ENCODE measurements at regions not wholly inside any gene's neighbourhood (a gene's known extent, or its start where the extent isn't known, plus 50 kb on each side); places are given as distances from the start of the nearest gene placed in this dataset.

- no peak for TF ChIP-seq CTCF (IDR thresholded peaks at IDR 0.05; ENCODE audit: low read depth, low read length, missing control alignments)
- no peak overlapping the region for H3K4me3 ChIP-seq (ENCODE audit: low read depth, low read length)
- DNase-seq (ENCODE audit: low read depth) = no peak
- in situ Hi-C loops (cut with HindIII; ENCODE audit: low sequenced_read_pairs) = no loop called here
These were observed 458.7 kb upstream of the GCFC2 start for GRCh38 chr2:76169276-76170008.

GRCh38 chr2:76163860-76164259 lies 453.1 kb upstream of the GCFC2 start:
- TF ChIP-seq CTCF (IDR thresholded peaks at IDR 0.05; ENCODE audit: low read depth, low read length, missing control alignments) = no peak
- DNase-seq (ENCODE audit: low read depth) = no peak
- H3K4me3 ChIP-seq (ENCODE audit: low read depth, low read length) = no peak overlapping the region
- in situ Hi-C loops (cut with HindIII; ENCODE audit: low sequenced_read_pairs) = no loop called here

DNA sequence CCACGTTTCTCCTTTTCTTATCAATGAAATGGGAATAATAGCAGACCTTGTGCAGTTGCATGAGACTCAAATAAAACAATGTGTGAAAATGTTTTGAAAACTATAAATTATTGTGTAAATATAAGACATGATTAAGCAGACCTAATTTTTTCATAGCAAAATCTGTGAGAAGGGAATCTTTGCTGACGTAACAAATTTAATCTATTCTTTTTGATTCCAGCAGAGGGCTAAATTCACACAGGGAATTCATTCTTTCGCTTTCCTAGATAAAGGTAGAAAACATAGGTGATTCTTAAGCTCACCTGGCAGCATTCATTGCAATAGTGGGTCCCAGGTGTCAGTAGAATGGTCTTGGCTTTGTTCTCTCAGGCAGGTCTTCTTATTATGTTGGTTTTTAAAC lies 450.0 kb upstream of the GCFC2 start:
- no peak for TF ChIP-seq CTCF (IDR thresholded peaks at IDR 0.05; ENCODE audit: low read depth, low read length, missing control alignments)

GRCh38 chr2:76159042-76159648 lies 448.4 kb upstream of the GCFC2 start:
- no peak for DNase-seq (ENCODE audit: low read depth)
- no peak overlapping the region for H3K4me3 ChIP-seq (ENCODE audit: low read depth, low read length)
- in situ Hi-C loops (cut with HindIII; ENCODE audit: low sequenced_read_pairs) = no loop called here
- no peak for TF ChIP-seq CTCF (IDR thresholded peaks at IDR 0.05; ENCODE audit: low read depth, low read length, missing control alignments)

More for the DNA sequence above, 450.0 kb upstream of the GCFC2 start:
- H3K4me3 ChIP-seq (ENCODE audit: low read depth, low read length) = no peak overlapping the region
- no peak for DNase-seq (ENCODE audit: low read depth)
- in situ Hi-C loops (cut with HindIII; ENCODE audit: low sequenced_read_pairs) = no loop called here

DNA sequence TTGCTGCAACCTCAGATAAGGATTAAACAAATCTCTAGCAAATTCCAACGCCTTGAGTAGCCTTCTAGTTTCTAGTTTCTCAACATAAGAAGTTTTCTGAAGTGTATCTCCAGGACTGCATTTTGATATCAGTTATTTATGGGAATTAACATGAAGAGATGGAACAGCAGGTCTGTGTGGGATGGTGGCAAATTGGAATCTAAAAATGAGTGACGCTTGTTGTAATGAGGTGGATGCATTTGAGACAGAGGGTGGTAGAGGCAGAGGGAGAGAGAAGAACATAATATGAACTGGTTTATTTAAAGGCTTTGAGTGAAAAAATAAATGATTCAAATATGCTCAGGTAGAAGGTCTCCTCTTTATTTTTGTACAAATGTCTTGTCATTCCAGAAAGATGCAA lies 446.8 kb upstream of the GCFC2 start:
- H3K4me3 ChIP-seq (ENCODE audit: low read depth, low read length) = no peak overlapping the region
- DNase-seq (ENCODE audit: low read depth) = no peak
- in situ Hi-C loops (cut with HindIII; ENCODE audit: low sequenced_read_pairs) = no loop called here
- no peak for TF ChIP-seq CTCF (IDR thresholded peaks at IDR 0.05; ENCODE audit: low read depth, low read length, missing control alignments)

DNA sequence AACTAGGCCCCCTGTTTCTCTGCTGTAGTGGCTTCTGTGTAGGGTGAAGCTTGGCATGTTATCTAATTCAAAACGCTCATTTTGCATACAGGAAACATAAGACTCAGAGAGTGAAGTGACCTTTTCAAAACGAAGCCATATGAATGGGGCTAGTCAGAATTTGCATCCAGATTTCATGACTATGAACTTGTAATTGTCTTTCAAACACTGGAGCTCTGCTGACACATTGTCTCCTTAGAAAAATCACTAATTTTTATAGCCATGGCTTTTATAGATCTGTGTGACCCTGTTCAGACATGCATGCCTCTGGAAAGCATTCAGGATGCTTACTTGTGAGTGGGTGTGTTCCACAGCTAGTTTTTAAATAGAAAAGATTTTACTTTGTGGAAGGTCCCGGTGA lies 444.3 kb upstream of the GCFC2 start:
- H3K4me3 ChIP-seq (ENCODE audit: low read depth, low read length) = no peak overlapping the region
- in situ Hi-C loops (cut with HindIII; ENCODE audit: low sequenced_read_pairs) = no loop called here

More for the DNA sequence above, 444.3 kb upstream of the GCFC2 start:
- TF ChIP-seq CTCF (IDR thresholded peaks at IDR 0.05; ENCODE audit: low read depth, low read length, missing control alignments) = no peak
- no peak for DNase-seq (ENCODE audit: low read depth)

Data from astrocyte of the cerebellum (primary cell).